K562 (cell line): ENCODE measurements at regions not wholly inside any gene's neighbourhood (a gene's known extent, or its start where the extent isn't known, plus 50 kb on each side); places are given as distances from the start of the nearest gene placed in this dataset.

ENCODE experiments used
- ATAC-seq: fragments of 200-7000 bp; cut with Tn5 transposase; 3 replicates; pipeline ENCODE4 v1.9.1; 2020; ENCODE audit warnings: moderate library complexity
- BruUV-seq: library from RNA; stranded (reverse); fragments of 400-500 nt; replicated peaks from 2 replicates; lab custom pipeline; 2021; lab: Mats Ljungman, UMichigan
- CTCF ChIA-PET: fragments of 300-600 bp; formaldehyde crosslinking; extraction: SDS; loops from one replicate; lab custom pipeline; 2021; ENCODE audit warnings: low intra/inter-chr PET ratio; lab: Yijun Ruan, JAX
- POLR2A ChIA-PET: fragments of 300-600, 350-650 bp; sonication (Branson Sonifier 250); formaldehyde crosslinking; extraction: SDS; loops from one replicate; lab custom pipeline; 2021; ENCODE audit warnings: antibody characterized with exemption, inconsistent platforms; lab: Yijun Ruan, JAX
- DNase-seq, 4 experiments: peaks; one replicate each; pipeline versions ENCODE4 v3.0.0 to v3.0.0-alpha.2; 2011 to 2018; ENCODE audit warnings: low spot score in 3 of 4, mixed read lengths in 3 of 4; ENCODE audit errors: extremely low read depth in 1 of 4
- FAIRE-seq: peaks from 2 replicates; lab custom pipeline; 2011; peaks lifted over from hg19 to GRCh38; lab: Jason Lieb, UNC
- H2AFZ ChIP-seq: 2 replicates; pipeline ENCODE4 v1.6.0; 2011; ENCODE audit warnings: low read depth, low read length, control low read depth, inconsistent platforms
- H3K27ac ChIP-seq: fragments of 200-600 bp; 3 replicates; pipeline ENCODE4 v1.8.0; 2011; ENCODE audit warnings: low read depth, mild to moderate bottlenecking, control low read depth, inconsistent platforms, low read length, moderate library complexity, mixed read lengths; ENCODE audit errors: extremely low read depth
- H3K27me3 ChIP-seq, 2 experiments: fragments of 300-600 bp in 1 of 2; 2 replicates in 1 of 2; 3 replicates in 1 of 2; pipeline versions ENCODE4 v1.6.0 to v1.8.0; 2011; ENCODE audit warnings: inconsistent platforms in 2 of 2, low read length in 2 of 2, mild to moderate bottlenecking in 1 of 2, mixed read lengths in 1 of 2, moderate library complexity in 1 of 2; ENCODE audit not compliant: control insufficient read depth in 2 of 2, insufficient read depth in 2 of 2
- H3K36me3 ChIP-seq: fragments of 300-600 bp; 3 replicates; pipeline ENCODE4 v1.8.0; 2011; ENCODE audit warnings: mild to moderate bottlenecking, low read length, inconsistent platforms; ENCODE audit not compliant: control insufficient read depth, insufficient read depth
- H3K4me1 ChIP-seq, 2 experiments: fragments of 200-600 bp in 1 of 2; replicated peaks in 1 of 2; 2 replicates in 1 of 2; 3 replicates in 1 of 2; pipeline versions ENCODE4 v1.5.1 to v1.8.0; 2011; ENCODE audit warnings: inconsistent platforms in 2 of 2, low read length in 2 of 2, mild to moderate bottlenecking in 1 of 2, mixed read lengths in 1 of 2, moderate library complexity in 1 of 2; ENCODE audit not compliant: control insufficient read depth in 2 of 2, insufficient read depth in 2 of 2
- H3K4me2 ChIP-seq: 2 replicates; pipeline ENCODE4 v1.6.1; 2011; ENCODE audit warnings: low read length, control low read depth, inconsistent platforms, mixed read lengths; ENCODE audit not compliant: insufficient read depth
- H3K4me3 ChIP-seq: fragments of 200-600 bp; sonication (generic), shearing (Covaris generic); 2 replicates; pipeline ENCODE4 v1.5.1; 2016; ENCODE audit warnings: control low read depth, inconsistent platforms
- H3K79me2 ChIP-seq: fragments of 200-600 bp; 3 replicates; pipeline ENCODE4 v1.8.0; 2011; ENCODE audit warnings: low read length, inconsistent platforms; ENCODE audit not compliant: control insufficient read depth, insufficient read depth
- H3K9ac ChIP-seq, 2 experiments: 2 replicates each; pipeline versions ENCODE4 v1.6.0 to v1.6.1; 2011; ENCODE audit warnings: low read depth in 2 of 2, low read length in 2 of 2, control low read depth in 1 of 2, inconsistent platforms in 1 of 2, mild to moderate bottlenecking in 1 of 2, mixed read lengths in 1 of 2; ENCODE audit not compliant: insufficient read depth in 1 of 2
- H3K9me1 ChIP-seq: one replicate; pipeline ENCODE4 v1.6.0; 2011; ENCODE audit warnings: inconsistent platforms, mild to moderate bottlenecking, low read length, moderate library complexity; ENCODE audit not compliant: control insufficient read depth, insufficient read depth
- H3K9me3 ChIP-seq: replicated peaks from 2 replicates; pipeline ENCODE4 v1.5.1; 2011; ENCODE audit warnings: low read depth, low read length, inconsistent platforms; ENCODE audit not compliant: control insufficient read depth, insufficient read depth
- H4K20me1 ChIP-seq: replicated peaks from 2 replicates; pipeline ENCODE4 v1.6.1; 2011; ENCODE audit warnings: low read length, inconsistent platforms, mixed read lengths; ENCODE audit not compliant: control insufficient read depth, insufficient read depth
- ADNP ChIP-seq: fragments of 200-800 bp; sonication (Bioruptor generic); IDR thresholded peaks from 2 replicates; pipeline ENCODE4 v1.6.1; 2016; ENCODE audit warnings: missing genetic modification characterization, missing compliant biosample characterization
- BMI1 ChIP-seq: fragments of 150-350 bp; IDR thresholded peaks from 2 replicates; pipeline ENCODE4 v1.6.1; 2014; ENCODE audit warnings: low read length
- CCAR2 ChIP-seq: fragments of 200-400 bp; formaldehyde crosslinking; IDR thresholded peaks from 2 replicates; pipeline ENCODE4 v1.6.1; 2017; ENCODE audit warnings: mild to moderate bottlenecking, low read depth, low read length
- E2F3 ChIP-seq: fragments of 250-450 bp; sonication (Bioruptor Pico); IDR thresholded peaks from 2 replicates; pipeline ENCODE4 v1.4.0; 2020; ENCODE audit warnings: mild to moderate bottlenecking
- JUN ChIP-seq, 2 experiments: sonication (generic) in 1 of 2; formaldehyde crosslinking in 1 of 2; IDR thresholded peaks; 2 replicates each; pipeline versions ENCODE4 v1.6.1 to v1.8.0; 2012 to 2022; ENCODE audit warnings: borderline replicate concordance in 2 of 2, mild to moderate bottlenecking in 2 of 2, improper control_type of control experiment in 1 of 2, low read depth in 1 of 2, low read length in 1 of 2, missing genetic modification reagents in 1 of 2
- JUND ChIP-seq, 2 experiments: IDR thresholded peaks; 2 replicates in 1 of 2; 3 replicates in 1 of 2; pipeline ENCODE4 v1.6.1; 2011; ENCODE audit warnings: borderline replicate concordance in 2 of 2, low read depth in 2 of 2, low read length in 2 of 2, improper control_type of control experiment in 1 of 2, missing biosample characterization in 1 of 2, missing genetic modification characterization in 1 of 2, missing genetic modification reagents in 1 of 2
- KAT7 ChIP-seq: sonication (generic); formaldehyde crosslinking; IDR thresholded peaks from 2 replicates; pipeline ENCODE4 v1.8.0; 2022; ENCODE audit warnings: missing genetic modification reagents, mild to moderate bottlenecking, borderline replicate concordance
- KAT8 ChIP-seq: fragments of 450-650 bp; IDR thresholded peaks from 2 replicates; pipeline ENCODE4 v1.6.1; 2016; ENCODE audit warnings: low read depth, mild to moderate bottlenecking
- MBD2 ChIP-seq: sonication (generic); IDR thresholded peaks from 2 replicates; pipeline ENCODE4 v1.6.1; 2016; ENCODE audit warnings: low read depth, borderline replicate concordance
- NBN ChIP-seq: fragments of 450-650 bp; IDR thresholded peaks from 2 replicates; pipeline ENCODE4 v1.6.1; 2016; ENCODE audit warnings: low read depth, mild to moderate bottlenecking
- NR2C2 ChIP-seq, 2 experiments: fragments of 200-800 bp in 1 of 2; sonication (Bioruptor generic) in 1 of 2; sonication (generic) in 1 of 2; formaldehyde crosslinking in 1 of 2; IDR thresholded peaks; 2 replicates each; pipeline versions ENCODE4 v1.6.1 to v1.8.0; 2016 to 2022; ENCODE audit warnings: mild to moderate bottlenecking in 1 of 2, missing compliant biosample characterization in 1 of 2, missing genetic modification characterization in 1 of 2, missing genetic modification reagents in 1 of 2
- PHTF2 ChIP-seq: fragments of 250-450 bp; sonication (Bioruptor Pico); IDR thresholded peaks from 2 replicates; pipeline ENCODE4 v1.5.0; 2021; ENCODE audit warnings: mild to moderate bottlenecking
- SRSF1 ChIP-seq: fragments of 200-400 bp; formaldehyde crosslinking; IDR thresholded peaks from 2 replicates; pipeline ENCODE4 v1.6.1; 2017; ENCODE audit warnings: mild to moderate bottlenecking, low read depth, low read length, moderate library complexity
- TGIF2 ChIP-seq: sonication (generic); formaldehyde crosslinking; IDR thresholded peaks from 2 replicates; pipeline ENCODE4 v1.8.1; 2022; ENCODE audit warnings: mild to moderate bottlenecking, missing genetic modification reagents, moderate library complexity
- ZNF165 ChIP-seq: fragments of 250-450 bp; sonication (Bioruptor Pico); IDR thresholded peaks from 2 replicates; pipeline ENCODE4 v1.4.0; 2020; ENCODE audit warnings: borderline replicate concordance
- ZNF23 ChIP-seq: fragments of 250-450 bp; sonication (Bioruptor Pico); IDR thresholded peaks from 2 replicates; pipeline ENCODE4 v1.4.0; 2020; ENCODE audit warnings: mild to moderate bottlenecking
- ZNF311 ChIP-seq: fragments of 250-450 bp; sonication (Bioruptor Pico); IDR thresholded peaks from 2 replicates; pipeline ENCODE4 v1.4.0; 2020; ENCODE audit warnings: mild to moderate bottlenecking, moderate library complexity
- WGBS: fragments of 100-300 bp; shearing (Covaris generic); methylation state at CpG from one replicate; pipeline ENCODE4 v1.1.6; 2016; ENCODE audit warnings: low coverage, mixed read lengths; ENCODE audit not compliant: insufficient coverage; ENCODE audit errors: missing lambda C conversion rate; 5-methylcytosine and 5-hydroxymethylcytosine counted together
- in situ Hi-C: fragments of 300-500 bp; cut with MboI; formaldehyde crosslinking; loops from 4 replicates; pipeline ENCODE4 v1.15.0; 2018; ENCODE audit warnings: inconsistent platforms, mixed read lengths
- intact Hi-C: fragments of 100-400 bp; cut with micrococcal nuclease; formaldehyde crosslinking; loops from 2 replicates; pipeline ENCODE4 v1.14.2; 2022
- TF ChIP-seq, protein P1 (sequence below): IDR thresholded peaks from 2 replicates; pipeline ENCODE4 v1.6.1; 2011; ENCODE audit not compliant: insufficient read length; ENCODE audit errors: extremely low read depth
- TF ChIP-seq, protein P2 (sequence below): sonication (generic); formaldehyde crosslinking; IDR thresholded peaks from 2 replicates; pipeline ENCODE4 v1.9.0; 2022; ENCODE audit warnings: mild to moderate bottlenecking, missing genetic modification reagents

DNA sequence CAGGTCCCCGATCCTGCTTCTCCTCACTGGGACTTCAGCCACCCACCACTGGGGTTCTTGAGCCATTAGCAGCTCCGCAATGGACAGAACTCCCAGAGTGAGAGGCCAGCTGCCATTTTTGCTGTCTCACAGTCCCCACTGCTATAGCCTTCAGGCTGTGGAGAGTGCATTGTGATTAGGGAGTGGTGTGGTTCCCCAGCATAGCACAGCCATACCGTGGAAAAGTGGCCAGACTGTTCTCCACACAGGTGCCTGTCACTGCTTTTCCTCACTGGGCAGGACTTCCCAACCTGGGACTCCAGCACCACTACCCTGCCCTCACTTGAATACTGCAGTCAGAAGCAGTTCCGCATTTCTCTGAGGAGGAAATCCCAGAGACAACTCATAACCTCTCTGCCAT is 270.3 kb upstream of the DCBLD2 start:
- Histone ChIP-seq H3K9me1 (no peaks in the 10 kb centered on the region), H4K20me1 (no peaks in the 10 kb centered on the region), H3K4me3 (no peak overlapping the region), H3K9ac (no peak overlapping the region), H3K27me3 (no peaks in the 10 kb centered on the region), H3K4me2 (no peak overlapping the region), H2AFZ (no peak overlapping the region), H3K79me2 (no peaks in the 10 kb centered on the region)
- 0% methylated on average over 2 of the region's 4 CpGs for WGBS
- DNase-seq = no peak
- intact Hi-C loops = loop anchor here (2.0 to 5.0 kb wide), 2 partner anchors 149 to 355 kb away; no protein-coding TSS in a partner anchor
- in situ Hi-C loops = loop anchor here (25.0 kb wide), 1 partner anchor 359 kb away; no protein-coding TSS in a partner anchor
- BruUV-seq = no TSS peak
- no peak for ATAC-seq
- CTCF ChIA-PET = no interaction called here
- no peak for TF ChIP-seq JUN (IDR thresholded peaks at IDR 0.05; ENCODE audit: borderline replicate concordance, low read depth, low read length)
- TF ChIP-seq JUN (CRISPR knock-in tag; IDR thresholded peaks at IDR 0.05; ENCODE audit: borderline replicate concordance) = no peak
- no peak for TF ChIP-seq KAT7 (CRISPR knock-in tag)
- no peak for TF ChIP-seq ZNF23 (CRISPR knock-in tag)
- TF ChIP-seq SRSF1 = no peak
- TF ChIP-seq, protein P1, sequence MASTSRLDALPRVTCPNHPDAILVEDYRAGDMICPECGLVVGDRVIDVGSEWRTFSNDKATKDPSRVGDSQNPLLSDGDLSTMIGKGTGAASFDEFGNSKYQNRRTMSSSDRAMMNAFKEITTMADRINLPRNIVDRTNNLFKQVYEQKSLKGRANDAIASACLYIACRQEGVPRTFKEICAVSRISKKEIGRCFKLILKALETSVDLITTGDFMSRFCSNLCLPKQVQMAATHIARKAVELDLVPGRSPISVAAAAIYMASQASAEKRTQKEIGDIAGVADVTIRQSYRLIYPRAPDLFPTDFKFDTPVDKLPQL = no peak
- no peak for TF ChIP-seq CCAR2
- TF ChIP-seq KAT8 = no peak
- TF ChIP-seq ADNP = no peak
- TF ChIP-seq MBD2 = no peak
- TF ChIP-seq PHTF2 (CRISPR knock-in tag) = no peak
- TF ChIP-seq ZNF165 (CRISPR knock-in tag) = no peak
- TF ChIP-seq TGIF2 (CRISPR knock-in tag) = no peak
- TF ChIP-seq, protein P2, sequence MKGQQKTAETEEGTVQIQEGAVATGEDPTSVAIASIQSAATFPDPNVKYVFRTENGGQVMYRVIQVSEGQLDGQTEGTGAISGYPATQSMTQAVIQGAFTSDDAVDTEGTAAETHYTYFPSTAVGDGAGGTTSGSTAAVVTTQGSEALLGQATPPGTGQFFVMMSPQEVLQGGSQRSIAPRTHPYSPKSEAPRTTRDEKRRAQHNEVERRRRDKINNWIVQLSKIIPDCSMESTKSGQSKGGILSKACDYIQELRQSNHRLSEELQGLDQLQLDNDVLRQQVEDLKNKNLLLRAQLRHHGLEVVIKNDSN = no peak
- no peak for TF ChIP-seq JUND (IDR thresholded peaks at IDR 0.05; ENCODE audit: borderline replicate concordance, low read depth, low read length)
- TF ChIP-seq JUND (tag; IDR thresholded peaks at IDR 0.05; ENCODE audit: borderline replicate concordance, low read depth, low read length) = no peak
- TF ChIP-seq ZNF311 (CRISPR knock-in tag) = no peak
- TF ChIP-seq E2F3 (CRISPR knock-in tag) = no peak
- no peak for TF ChIP-seq NR2C2 (CRISPR knock-in tag; IDR thresholded peaks at IDR 0.05)
- no peak for TF ChIP-seq NR2C2 (tag; IDR thresholded peaks at IDR 0.05)
- no peak for TF ChIP-seq BMI1
- no peak for TF ChIP-seq NBN
- TF ChIP-seq, all 486 proteins: peak for 0
- no peaks in the 10 kb centered on the region for H3K9me3 ChIP-seq
- H3K36me3 ChIP-seq = no peaks in the 10 kb centered on the region
- no peaks in the 10 kb centered on the region for H3K4me1 ChIP-seq
- no peak for FAIRE-seq
- H3K27ac ChIP-seq = no peak overlapping the region
- POLR2A ChIA-PET = no interaction called here
